Occipital lobe (tissue), 2 donors: ENCODE measurements at regions not wholly inside any gene's neighbourhood (a gene's known extent, or its start where the extent isn't known, plus 50 kb on each side); places are given as distances from the start of the nearest gene placed in this dataset. TPM values are rescaled to one million over a fixed set of nuclear protein-coding genes. Genes with fewer than 3 reads are reported as not detected.
"Not testable (repeated sequence)": the region's sequence is repeated elsewhere in the genome, so short reads cannot be mapped to it uniquely, and the experiment has no call there.

Source experiments
- DNase-seq: peaks from one replicate; lab custom pipeline; 2025; lab: John Stamatoyannopoulos, UW
- small RNA-seq: library from RNA; depleted of rRNA; stranded (forward); fragments of <200 nt; gene quantifications from one replicate; pipeline ENCODE3, GENCODE V24; 2014

DNA sequence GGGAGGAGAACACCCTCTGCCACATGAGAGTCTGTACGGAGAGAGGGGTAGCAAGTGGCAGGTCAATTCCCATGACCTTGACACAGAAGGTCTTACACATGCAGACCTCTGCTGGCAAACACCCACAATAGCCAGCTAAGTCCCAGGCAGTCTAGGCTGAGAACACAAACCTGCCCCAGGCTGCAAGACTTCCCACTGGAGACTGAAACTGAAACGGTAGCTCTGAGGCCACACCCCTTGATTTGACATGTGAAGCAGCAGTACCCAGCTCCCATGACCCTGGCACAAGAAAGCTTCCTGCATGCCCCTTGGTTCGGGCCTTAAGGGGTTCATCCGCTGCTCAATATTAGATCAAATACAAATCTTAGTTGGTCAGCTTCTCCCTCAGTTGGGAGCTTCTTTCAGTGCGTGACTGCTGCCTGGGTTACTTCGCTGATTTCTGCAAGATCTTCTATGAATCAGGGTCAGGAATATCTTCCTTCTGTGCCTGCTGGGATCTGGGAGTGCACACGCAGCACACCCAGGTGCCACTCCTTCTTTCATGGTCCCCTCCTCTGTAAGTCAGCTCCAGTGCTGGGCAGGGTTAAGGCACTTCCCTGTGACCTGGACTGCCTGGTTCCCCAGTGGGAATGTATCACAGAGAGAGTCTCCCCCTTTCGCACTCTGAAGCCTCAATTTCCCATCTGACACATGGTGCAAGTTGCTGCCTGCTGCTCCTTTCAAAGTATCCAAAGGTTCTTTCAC is 187.2 kb upstream of the NPAP1 start:
- DNase-seq = not testable (repeated sequence)

DNA sequence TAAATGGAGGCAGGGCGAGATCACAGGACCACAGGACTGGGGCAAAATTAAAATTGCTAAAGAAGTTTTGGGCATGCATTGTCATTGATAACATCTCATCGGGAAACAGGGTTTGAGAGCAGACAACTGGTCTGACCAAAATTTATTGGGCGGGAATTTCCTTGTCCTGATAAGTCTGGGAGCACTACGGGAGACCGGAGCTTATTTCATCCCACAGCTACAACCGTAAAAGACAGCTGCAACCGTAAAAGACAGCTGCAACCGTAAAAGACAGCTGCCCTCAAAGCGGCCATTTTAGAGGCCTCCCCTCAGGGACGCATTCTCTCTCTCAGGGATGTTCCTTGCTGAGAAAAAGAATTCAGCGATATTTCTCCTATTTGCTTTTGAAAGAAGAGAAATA is 170.4 kb upstream of the NPAP1 start:
- not testable (repeated sequence) for DNase-seq

DNA sequence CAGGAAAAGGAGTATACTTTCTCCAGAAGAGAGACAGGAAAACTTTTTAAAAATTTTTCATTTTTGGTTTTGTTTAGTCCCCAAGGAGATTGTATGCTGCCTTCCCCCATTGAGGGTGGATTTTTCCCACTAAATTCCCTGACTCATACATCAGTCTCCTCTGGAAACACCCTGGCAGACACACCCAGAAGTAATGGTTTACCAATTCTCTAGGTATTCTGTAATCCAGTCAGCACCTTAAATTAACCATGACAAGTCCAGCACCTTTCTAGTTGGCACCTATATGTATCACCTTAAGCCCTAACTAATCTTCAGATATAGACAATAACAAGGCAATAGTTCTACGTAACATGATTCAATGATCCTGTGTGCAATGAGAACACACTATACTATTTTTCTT is 165.9 kb upstream of the NPAP1 start:
- not testable (repeated sequence) for DNase-seq

DNA sequence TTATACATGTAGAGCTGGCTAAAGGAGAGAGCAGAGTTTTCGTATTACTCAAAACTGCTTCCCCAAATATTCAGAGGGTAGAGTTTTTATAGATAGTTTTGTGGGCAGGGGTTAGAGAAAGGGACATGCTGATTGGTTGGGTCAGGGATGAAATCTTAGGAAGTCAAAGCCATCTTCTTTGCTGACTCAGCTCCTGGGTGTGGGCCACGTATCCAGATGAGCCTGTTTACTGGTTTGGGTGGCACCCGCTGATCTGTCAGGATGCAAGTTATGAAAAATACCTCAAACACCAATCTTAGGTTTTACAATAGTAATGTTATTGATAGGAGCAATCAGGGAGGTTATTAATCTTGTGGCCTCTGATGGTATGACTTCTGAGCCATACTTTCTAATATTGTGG is 164.0 kb upstream of the NPAP1 start:
- not testable (repeated sequence) for DNase-seq

DNA sequence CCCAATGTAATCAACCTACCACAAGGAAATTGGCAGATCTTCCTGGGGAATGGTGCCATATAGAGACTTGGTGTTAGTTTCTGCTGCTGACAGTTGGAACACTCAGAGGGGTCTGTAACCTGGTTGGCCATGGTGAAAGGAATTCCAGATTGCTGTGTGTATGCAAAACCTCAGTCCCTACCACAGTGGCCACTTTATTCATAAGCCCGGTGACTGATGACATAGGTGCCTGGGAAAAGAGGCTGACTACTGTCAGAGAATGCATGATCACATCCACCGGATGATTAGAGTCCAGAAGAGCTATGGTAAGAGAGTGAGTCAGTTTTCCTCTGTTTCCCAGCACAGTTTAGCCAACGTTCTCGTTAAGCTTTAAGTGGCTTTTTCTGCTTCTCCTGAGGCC is 156.8 kb upstream of the NPAP1 start:
- DNase-seq = not testable (repeated sequence)

DNA sequence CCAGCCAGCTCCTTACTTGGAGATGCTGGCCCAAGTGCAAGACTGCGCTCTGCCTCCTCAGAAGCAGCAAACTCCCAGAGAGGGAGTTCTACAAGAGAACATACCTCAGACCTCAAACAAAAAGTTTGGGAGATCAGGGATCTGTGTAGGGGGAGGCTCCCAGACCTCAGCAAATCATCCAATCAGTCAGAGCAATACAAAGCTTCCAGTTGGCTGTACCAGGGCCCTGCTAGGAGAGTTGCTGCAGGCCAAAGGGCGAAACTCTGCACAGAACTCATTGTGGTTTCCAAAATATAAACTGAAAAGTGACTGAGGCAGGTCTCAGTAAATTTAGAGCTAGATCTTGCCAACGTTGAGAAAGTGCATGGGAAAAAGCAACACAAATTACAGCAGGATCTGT is 144.3 kb upstream of the NPAP1 start:
- not testable (repeated sequence) for DNase-seq

DNA sequence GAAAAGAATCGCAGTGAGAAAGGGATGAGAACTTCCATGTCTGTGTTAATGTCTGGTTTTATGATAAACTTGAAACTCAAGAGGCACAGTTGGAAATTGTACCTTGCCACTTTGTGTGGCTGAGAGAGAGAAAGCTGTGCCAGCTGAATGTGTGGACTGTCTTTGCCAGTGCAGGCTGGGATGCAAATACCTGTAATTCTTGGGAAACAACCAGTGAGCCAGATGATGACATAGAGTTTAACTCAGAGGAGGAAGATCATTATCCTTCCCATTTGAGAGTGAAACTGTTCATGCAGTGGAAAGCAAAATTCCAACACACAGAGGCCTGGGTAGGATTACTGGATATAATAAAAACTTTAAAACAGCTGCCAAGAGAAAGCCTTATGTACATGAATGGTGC is 141.5 kb upstream of the NPAP1 start:
- DNase-seq = not testable (repeated sequence)

DNA sequence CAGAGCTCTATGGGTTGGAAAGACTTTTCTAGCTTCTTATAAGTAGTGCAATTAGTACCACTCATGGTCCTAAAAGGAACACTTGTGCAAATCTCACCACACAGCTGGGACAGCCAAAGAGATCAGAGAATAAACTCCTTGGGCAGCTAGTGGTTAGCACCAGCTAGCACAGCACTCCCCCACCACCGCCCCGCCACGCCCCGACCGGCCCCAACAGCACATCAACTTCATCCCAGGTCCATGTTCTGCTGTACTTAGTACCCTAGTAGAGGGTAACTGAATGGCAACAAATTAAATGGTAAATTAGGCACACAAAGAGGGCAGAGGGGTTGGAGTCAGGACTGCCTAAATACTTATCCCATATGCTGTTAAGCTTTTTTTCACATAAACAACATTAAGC is 118.3 kb upstream of the NPAP1 start:
- DNase-seq = not testable (repeated sequence)

DNA sequence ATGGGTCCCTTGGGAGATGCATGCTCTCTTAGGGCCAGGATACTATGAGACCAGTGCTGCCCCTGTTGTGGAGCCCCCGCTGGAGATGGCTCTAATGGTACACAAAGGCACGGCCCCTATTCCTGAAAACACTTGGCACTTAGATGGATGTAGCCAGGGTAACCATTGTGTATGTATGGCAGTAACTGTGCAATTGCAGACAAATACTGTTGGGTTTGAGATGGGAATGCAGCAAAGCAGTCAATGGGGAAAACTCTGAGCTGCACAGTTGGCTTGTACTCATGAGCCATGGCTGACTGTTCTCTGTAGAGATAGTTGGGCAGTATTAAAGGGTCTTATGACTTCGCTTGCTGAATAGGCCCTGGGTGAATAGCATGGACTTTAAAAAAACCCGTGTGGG is 67.9 kb upstream of the NPAP1 start:
- no peak for DNase-seq

DNA sequence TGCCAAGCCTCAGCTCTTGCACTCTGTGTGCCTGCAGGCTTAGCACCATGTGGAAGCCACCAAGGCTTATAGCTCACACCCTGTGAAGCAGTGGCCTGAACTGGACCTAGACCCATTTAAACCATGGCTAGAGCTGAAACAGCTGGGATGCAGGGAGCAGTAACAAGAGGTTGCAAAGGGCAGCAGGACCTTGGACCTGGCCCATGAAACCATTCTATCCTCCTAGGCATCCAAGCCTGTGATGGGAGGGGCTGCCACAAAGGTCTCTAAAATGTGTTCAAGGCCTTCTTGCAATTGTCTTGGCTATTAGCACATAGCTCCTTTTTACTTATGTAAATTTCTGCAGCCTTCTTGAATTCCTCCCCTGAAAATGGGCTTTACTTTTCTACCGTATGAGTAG is 57.9 kb upstream of the NPAP1 start:
- DNase-seq = no peak

DNA sequence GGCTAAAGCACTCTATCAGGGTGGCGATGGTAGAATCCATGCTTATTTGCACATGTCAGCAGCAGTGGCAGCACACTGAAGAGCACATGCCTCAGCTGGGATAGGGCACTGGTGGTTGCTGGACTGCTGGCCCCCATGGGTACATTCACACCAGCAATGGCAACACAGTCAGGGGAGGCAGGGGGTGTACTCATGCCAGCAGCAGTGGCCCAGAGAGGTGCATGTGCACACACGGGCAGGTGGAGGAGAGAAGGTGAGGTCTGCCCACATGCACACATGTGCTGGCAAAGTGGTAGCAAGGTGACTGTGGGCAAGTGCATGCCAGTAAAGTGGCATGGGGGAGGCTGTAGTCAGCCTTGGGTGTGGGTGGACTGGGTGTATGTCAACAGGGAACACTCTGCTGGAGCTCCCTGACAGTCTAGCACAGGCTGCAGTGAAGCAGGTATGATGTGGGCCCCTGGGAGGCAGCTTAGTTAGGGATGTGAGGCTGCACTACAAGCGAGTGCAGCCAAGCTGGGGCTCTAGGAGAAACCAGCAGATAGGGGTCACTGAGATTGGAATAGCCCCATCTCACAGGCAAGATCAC is 53.9 kb upstream of the NPAP1 start:
- DNase-seq = no peak

Small RNA genes in the stretch of these regions (small RNA-seq; reads per million reads assigned to genes)
- gene RNU6-741P = not detected
